Testis (tissue), 2 donors: ENCODE measurements at regions not wholly inside any gene's neighbourhood (a gene's known extent, or its start where the extent isn't known, plus 50 kb on each side); places are given as distances from the start of the nearest gene placed in this dataset.
"Not testable (repeated sequence)": the region's sequence is repeated elsewhere in the genome, so short reads cannot be mapped to it uniquely, and the experiment has no call there.

Experiments used
- DNase-seq: peaks from one replicate; pipeline ENCODE4 v3.0.0-alpha.2; 2019
- H3K27ac ChIP-seq, 2 donors: fragments of 200-600 bp; sonication (generic); one replicate each; pipeline ENCODE4 v1.5.1; 2019
- H3K27me3 ChIP-seq: fragments of 200-600 bp; sonication (generic); one replicate; pipeline ENCODE4 v1.5.1; 2019
- H3K36me3 ChIP-seq: fragments of 200-600 bp; sonication (generic); one replicate; pipeline ENCODE4 v1.5.1; 2017; ENCODE audit warnings: low read depth; ENCODE audit errors: missing control alignments
- H3K4me1 ChIP-seq: fragments of 200-600 bp; sonication (generic); one replicate; pipeline ENCODE4 v1.5.1; 2019
- H3K4me3 ChIP-seq, 2 donors: fragments of 200-600 bp; sonication (generic); one replicate each; pipeline ENCODE4 v1.5.1; 2017 to 2019
- H3K9me3 ChIP-seq: fragments of 200-600 bp; sonication (generic); one replicate; pipeline ENCODE4 v1.5.1; 2017
- POLR2A ChIP-seq: fragments of 450-650 bp; IDR thresholded peaks from one replicate; pipeline ENCODE4 v1.6.1; 2017; ENCODE audit warnings: antibody characterized with exemption, mild to moderate bottlenecking, moderate library complexity
- WGBS, 2 donors: methylation state at CpG; one replicate each; pipeline ENCODE4 v1.1.5; 2018; 5-methylcytosine and 5-hydroxymethylcytosine counted together
- intact Hi-C: fragments of 100-400 bp; cut with DNase I; formaldehyde crosslinking; loops from one replicate; pipeline ENCODE4 v1.15.1; 2023; ENCODE audit warnings: low total_unique reads
- TF ChIP-seq, protein P1 (sequence below), 3 experiments: fragments of 450-650 bp in 2 of 3; fragments of 200-600 bp in 1 of 3; sonication (generic) in 1 of 3; IDR thresholded peaks; one replicate each; pipeline ENCODE4 v1.5.1; 2016 to 2019; ENCODE audit warnings: antibody characterized with exemption in 3 of 3, mild to moderate bottlenecking in 2 of 3, moderate library complexity in 1 of 3

GRCh38 chr10:23535381-23535780, 96.5 kb downstream of the OTUD1 start:
- Histone ChIP-seq H3K4me1 (no peaks in the 10 kb centered on the region), H3K4me3 (no peak overlapping the region), H3K27me3 (no peaks in the 10 kb centered on the region), H3K9me3 (no peaks in the 10 kb centered on the region), H3K36me3 (no peaks in the 10 kb centered on the region), H3K27ac (no peak overlapping the region)
- intact Hi-C loops, result no loop called here
- TF ChIP-seq POLR2A, result no peak
- TF ChIP-seq, protein P1, sequence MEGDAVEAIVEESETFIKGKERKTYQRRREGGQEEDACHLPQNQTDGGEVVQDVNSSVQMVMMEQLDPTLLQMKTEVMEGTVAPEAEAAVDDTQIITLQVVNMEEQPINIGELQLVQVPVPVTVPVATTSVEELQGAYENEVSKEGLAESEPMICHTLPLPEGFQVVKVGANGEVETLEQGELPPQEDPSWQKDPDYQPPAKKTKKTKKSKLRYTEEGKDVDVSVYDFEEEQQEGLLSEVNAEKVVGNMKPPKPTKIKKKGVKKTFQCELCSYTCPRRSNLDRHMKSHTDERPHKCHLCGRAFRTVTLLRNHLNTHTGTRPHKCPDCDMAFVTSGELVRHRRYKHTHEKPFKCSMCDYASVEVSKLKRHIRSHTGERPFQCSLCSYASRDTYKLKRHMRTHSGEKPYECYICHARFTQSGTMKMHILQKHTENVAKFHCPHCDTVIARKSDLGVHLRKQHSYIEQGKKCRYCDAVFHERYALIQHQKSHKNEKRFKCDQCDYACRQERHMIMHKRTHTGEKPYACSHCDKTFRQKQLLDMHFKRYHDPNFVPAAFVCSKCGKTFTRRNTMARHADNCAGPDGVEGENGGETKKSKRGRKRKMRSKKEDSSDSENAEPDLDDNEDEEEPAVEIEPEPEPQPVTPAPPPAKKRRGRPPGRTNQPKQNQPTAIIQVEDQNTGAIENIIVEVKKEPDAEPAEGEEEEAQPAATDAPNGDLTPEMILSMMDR (IDR thresholded peaks at IDR 0.05), result no peak
- WGBS, 2 donors, result 60 to 77% methylated on average over 1 of the region's 1 CpG
- no peak for DNase-seq

DNA sequence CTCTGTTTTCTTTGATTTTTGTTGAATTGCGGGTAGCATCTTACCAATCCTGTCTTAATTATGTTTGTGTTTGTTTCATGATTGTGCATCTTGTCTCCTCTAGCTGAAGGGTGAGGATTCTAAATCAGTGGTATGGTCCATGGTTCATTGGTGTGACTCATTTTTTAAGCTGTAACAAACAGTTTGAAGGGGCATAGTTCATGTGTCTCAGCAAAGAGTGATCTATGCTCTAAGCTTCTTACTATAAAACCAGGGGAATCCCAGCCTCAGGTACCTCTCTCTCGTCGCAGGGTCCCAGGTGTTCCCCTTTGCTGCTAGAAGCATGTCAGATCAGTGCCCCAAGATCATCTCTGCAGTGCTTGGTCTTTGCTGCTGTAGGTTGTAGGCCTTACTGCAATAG, 100.1 kb downstream of the OTUD1 start:
- intact Hi-C loops, result no loop called here
- WGBS, 2 donors, result 83 to 91% methylated on average over 3 of the region's 3 CpGs

GRCh38 chr10:23540401-23541030, 101.6 kb downstream of the OTUD1 start:
- Histone ChIP-seq H3K27me3 (no peaks in the 10 kb centered on the region), H3K4me1 (no peaks in the 10 kb centered on the region), H3K9me3 (no peaks in the 10 kb centered on the region), H3K27ac (no peak overlapping the region), H3K4me3 (no peak overlapping the region), H3K36me3 (no peaks in the 10 kb centered on the region)
- no peak for TF ChIP-seq POLR2A
- TF ChIP-seq, protein P1 (IDR thresholded peaks at IDR 0.05), result no peak
- WGBS, 2 donors, result 6 to 7% methylated on average over 2 of the region's 2 CpGs
- intact Hi-C loops, result no loop called here
- DNase-seq, result no peak

More for the DNA sequence above, 100.1 kb downstream of the OTUD1 start:
- DNase-seq, result no peak
- Histone ChIP-seq H3K27me3 (no peaks in the 10 kb centered on the region), H3K27ac (no peak overlapping the region), H3K36me3 (no peaks in the 10 kb centered on the region), H3K9me3 (no peaks in the 10 kb centered on the region), H3K4me3 (no peak overlapping the region), H3K4me1 (no peaks in the 10 kb centered on the region)
- TF ChIP-seq, protein P1 (IDR thresholded peaks at IDR 0.05), result no peak

GRCh38 chr10:23543691-23544380, 105.0 kb downstream of the OTUD1 start:
- no peaks in the 10 kb centered on the region for H3K4me1 ChIP-seq
- no peaks in the 10 kb centered on the region for H3K27me3 ChIP-seq
- no peaks in the 10 kb centered on the region for H3K36me3 ChIP-seq
- TF ChIP-seq, protein P1 (IDR thresholded peaks at IDR 0.05), result no peak
- TF ChIP-seq POLR2A, result no peak
- no peaks in the 10 kb centered on the region for H3K9me3 ChIP-seq
- intact Hi-C loops, result no loop called here
- no peak for DNase-seq
- H3K4me3 ChIP-seq, result no peak overlapping the region
- no peak overlapping the region for H3K27ac ChIP-seq
- 64 to 67% methylated on average over 9 of the region's 9 CpGs for WGBS, 2 donors

- DNase-seq, intact Hi-C loops: not testable (repeated sequence)
These were observed 107.0 kb downstream of the OTUD1 start for GRCh38 chr10:23545866-23546265.

More at GRCh38 chr10:23545866-23546265, 107.0 kb downstream of the OTUD1 start:
- H3K4me3 ChIP-seq, H3K4me1 ChIP-seq, H3K27me3 ChIP-seq, H3K9me3 ChIP-seq, H3K36me3 ChIP-seq: not testable (repeated sequence)
- WGBS, 2 donors, result 74 to 85% methylated on average over 2 of the region's 2 CpGs
- peak overlapping the region in 1 of 2 donors; percentile 18 for H3K27ac ChIP-seq
